Stimulated activated memory B cell treated with anti-CD40 and anti-IgM and Interleukin-4, amounts not matched to agents 10 μg/mL and 1 μg/mL and 100 μg/mL, for 72 hours (primary cell): ENCODE measurements at regions not wholly inside any gene's neighbourhood (a gene's known extent, or its start where the extent isn't known, plus 50 kb on each side); places are given as distances from the start of the nearest gene placed in this dataset.

Experiments
- ATAC-seq: fragments of 150-1000 bp; cut with Tn5 transposase; 2 replicates; pipeline ENCODE4 v1.10.0; 2021
- H3K27ac Mint-ChIP-seq: one replicate; pipeline ENCODE4 v1.8.0; 2022; ENCODE audit warnings: mild to moderate bottlenecking, mixed read lengths
- H3K27me3 Mint-ChIP-seq: one replicate; pipeline ENCODE4 v1.8.0; 2022; ENCODE audit warnings: mixed read lengths
- H3K36me3 Mint-ChIP-seq: one replicate; pipeline ENCODE4 v1.8.0; 2022; ENCODE audit warnings: mixed read lengths
- H3K4me1 Mint-ChIP-seq: one replicate; pipeline ENCODE4 v1.8.0; 2022; ENCODE audit warnings: mixed read lengths
- H3K4me3 Mint-ChIP-seq: one replicate; pipeline ENCODE4 v1.8.0; 2022; ENCODE audit warnings: mild to moderate bottlenecking, moderate library complexity, mixed read lengths
- H3K9me3 Mint-ChIP-seq: one replicate; pipeline ENCODE4 v1.8.0; 2022; ENCODE audit warnings: mixed read lengths

GRCh38 chr4:26264109-26264508, 56.7 kb upstream of the RBPJ start:
- Mint-ChIP-seq H3K4me3 (no peak overlapping the region), H3K4me1 (no peaks in the 10 kb centered on the region), H3K27ac (no peak overlapping the region), H3K9me3 (no peaks in the 10 kb centered on the region), H3K27me3 (peaks cover 34% of the 10 kb centered on the region), H3K36me3 (no peaks in the 10 kb centered on the region)
- ATAC-seq: no peak

- no peak overlapping the region for H3K4me3 Mint-ChIP-seq
- H3K9me3 Mint-ChIP-seq: no peaks in the 10 kb centered on the region
- H3K27ac Mint-ChIP-seq: no peak overlapping the region
- no peaks in the 10 kb centered on the region for H3K36me3 Mint-ChIP-seq
- H3K4me1 Mint-ChIP-seq: no peaks in the 10 kb centered on the region
- peaks cover 33% of the 10 kb centered on the region for H3K27me3 Mint-ChIP-seq
- ATAC-seq: no peak
Observed at GRCh38 chr4:26267087-26267486, 53.7 kb upstream of the RBPJ start.

- Mint-ChIP-seq H3K27me3 (peaks cover 23% of the 10 kb centered on the region), H3K27ac (no peak overlapping the region), H3K9me3 (no peaks in the 10 kb centered on the region), H3K4me3 (no peak overlapping the region), H3K36me3 (no peaks in the 10 kb centered on the region), H3K4me1 (peaks cover 5% of the 10 kb centered on the region)
- ATAC-seq: no peak
Observed at GRCh38 chr4:26268246-26268645, 52.6 kb upstream of the RBPJ start.

- no peak overlapping the region for H3K27ac Mint-ChIP-seq
- no peaks in the 10 kb centered on the region for H3K9me3 Mint-ChIP-seq
- no peak for ATAC-seq
- H3K27me3 Mint-ChIP-seq: peaks cover 22% of the 10 kb centered on the region
- H3K4me1 Mint-ChIP-seq: peaks cover 13% of the 10 kb centered on the region
- H3K36me3 Mint-ChIP-seq: no peaks in the 10 kb centered on the region
- H3K4me3 Mint-ChIP-seq: no peak overlapping the region
Observed at GRCh38 chr4:26269038-26269437, 51.8 kb upstream of the RBPJ start.
